Mammary epithelial cell (primary cell): ENCODE measurements at regions not wholly inside any gene's neighbourhood (a gene's known extent, or its start where the extent isn't known, plus 50 kb on each side); places are given as distances from the start of the nearest gene placed in this dataset.

Source experiments
- CTCF ChIP-seq, 2 donors: IDR thresholded peaks in 1 of 2; conservative IDR thresholded peaks in 1 of 2; 2 replicates each; pipeline ENCODE4 v1.5.1; 2011 to 2012; ENCODE audit warnings: inconsistent platforms in 2 of 2, low read length in 2 of 2, mild to moderate bottlenecking in 2 of 2, control low read depth in 1 of 2, low read depth in 1 of 2; ENCODE audit not compliant: insufficient read depth in 1 of 2; ENCODE audit errors: extremely low read depth in 1 of 2
- EZH2 ChIP-seq: IDR thresholded peaks from 2 replicates; pipeline ENCODE4 v1.6.1; 2012; ENCODE audit warnings: low read length, inconsistent platforms, borderline replicate concordance

DNA sequence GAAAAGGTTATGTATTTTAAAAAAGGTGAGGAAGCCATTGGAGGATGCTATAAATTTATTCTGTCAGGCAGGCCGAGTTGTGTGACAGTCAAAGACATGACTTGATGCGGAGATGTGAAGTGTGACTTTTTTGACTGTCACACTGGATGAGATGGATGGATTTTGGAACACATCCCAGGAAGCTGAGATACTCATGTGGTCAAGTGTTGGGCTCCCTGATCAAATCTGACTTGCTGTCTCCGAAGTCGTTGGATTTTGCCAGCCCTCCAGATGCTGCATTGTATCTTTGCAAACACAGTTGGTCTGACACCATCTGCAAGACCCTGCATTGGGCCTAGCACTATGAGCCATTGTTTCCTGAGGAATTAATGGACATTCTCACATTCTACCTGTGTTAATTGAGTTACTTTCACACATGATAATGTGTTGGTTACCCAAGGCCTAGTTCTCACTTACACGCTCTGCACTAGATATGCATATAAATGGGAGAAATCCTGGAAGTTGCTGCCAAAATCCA lies 204.0 kb upstream of the PRKD1 start:
- TF ChIP-seq CTCF (conservative IDR thresholded peaks at IDR 0.05 in 1 of 2, IDR thresholded peaks at IDR 0.05 in 1 of 2; ENCODE audit: extremely low read depth in 1 of 2, insufficient read depth in 1 of 2, low read depth in 1 of 2, low read length in 2 of 2) = no peak
- TF ChIP-seq EZH2 = no peak
